ENCODE measurements at regions not wholly inside any gene's neighbourhood (a gene's known extent, or its start where the extent isn't known, plus 50 kb on each side); places are given as distances from the start of the nearest gene placed in this dataset.

DNA sequence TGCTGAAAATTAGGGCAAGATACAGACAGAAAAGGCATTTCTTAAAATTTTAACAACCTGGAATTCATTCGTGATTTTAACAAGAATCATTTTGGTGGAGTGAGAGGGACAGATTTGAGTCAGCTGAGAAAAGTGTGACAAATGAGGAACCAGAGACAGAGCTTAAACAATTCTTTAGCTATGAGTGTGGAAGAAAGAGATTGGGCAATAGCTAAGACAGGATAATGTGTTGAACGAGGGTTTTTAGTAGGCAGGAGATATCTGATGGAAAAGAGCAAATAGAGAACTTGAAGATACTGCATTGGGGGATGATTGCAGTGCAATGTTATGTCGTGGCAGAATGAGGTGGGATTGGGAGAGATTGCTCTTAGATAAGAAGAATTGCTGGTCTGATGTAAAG, 164.2 kb upstream of the SPRY1 start:
- intact Hi-C loops (cut with micrococcal nuclease) (no loop called here), in situ Hi-C loops (cut with MboI; ENCODE audit: low sequenced_read_pairs) (no loop called here), dilution Hi-C loops (cut with HindIII; ENCODE audit: low sequenced_read_pairs, unreplicated experiment) (no loop called here)
- Histone ChIP-seq H4K8ac (ENCODE audit: low read depth in 2 of 2, low read length in 2 of 2) (peak overlapping the region in 1 of 2 experiments; percentile 17; a peak in 1 of 4 replicates), H3K36me3 (ENCODE audit: control insufficient read depth, insufficient read depth, low read length) (no peaks in the 10 kb centered on the region), H4K20me1 (ENCODE audit: insufficient read depth, low read length) (no peaks in the 10 kb centered on the region), H3K4me1 (ENCODE audit: control insufficient read depth, insufficient read depth, low read length) (peaks cover 15% of the 10 kb centered on the region), H3K27me3 (ENCODE audit: control insufficient read depth, insufficient read depth, low read length) (no peaks in the 10 kb centered on the region), H3K79me1 (ENCODE audit: low read depth in 1 of 2, low read length in 2 of 2) (0 out of 4 replicates have a peak, but pooled peaks cover 0 to 4% of the 10 kb centered on the region in 2 experiments), H3K4me3 (ENCODE audit: insufficient read depth, low read depth, low read length) (no peak overlapping the region), H3K9me1 (ENCODE audit: insufficient read depth, low read length) (no peaks in the 10 kb centered on the region), H2AK9ac (replicated peaks; ENCODE audit: low read depth, low read length, poor library complexity) (no peak overlapping the region), H3K27ac (ENCODE audit: insufficient read depth, low read length) (no peak overlapping the region), H2AFZ (replicated peaks; ENCODE audit: low read length, poor library complexity) (no peak overlapping the region), H2BK120ac (ENCODE audit: low read depth, low read length) (peak overlapping the region; percentile 70), H2AK5ac (ENCODE audit: low read depth, low read length) (no peak overlapping the region), H3K4ac (ENCODE audit: low read depth, low read length) (no peak overlapping the region; the same call in 1 of the 2 replicates), H3K23ac (ENCODE audit: low read depth, low read length) (peak overlapping the region; percentile 63; the same call in 1 of the 2 replicates), H4K5ac (ENCODE audit: low read depth, low read length) (no peak overlapping the region), H3K18ac (ENCODE audit: low read depth, low read length) (peak overlapping the region; percentile 75; the same call in 1 of the 2 replicates), H3K4me2 (ENCODE audit: low read depth, low read length) (peak overlapping the region; percentile 80; the same call in 1 of the 2 replicates), H2BK5ac (ENCODE audit: low read depth, low read length, poor library complexity, severe bottlenecking) (peak overlapping the region; percentile 70), H4K91ac (ENCODE audit: insufficient read depth, low read depth, low read length) (0 out of 2 replicates have a peak overlapping the region, but pooled peaks have one; percentile 0), H3K9ac (ENCODE audit: low read depth, low read length) (no peak overlapping the region), H3K14ac (replicated peaks; ENCODE audit: low read depth, low read length) (peak overlapping the region; percentile 73; the same call in 1 of the 2 replicates), H3K9me3 (ENCODE audit: control insufficient read depth, insufficient read depth, low read length) (no peaks in the 10 kb centered on the region), H2BK15ac (ENCODE audit: low read depth, low read length) (no peak overlapping the region), H3K56ac (ENCODE audit: extremely low read depth, insufficient read depth, low read length) (no peak overlapping the region), H2BK20ac (ENCODE audit: low read depth, low read length) (peak overlapping the region; percentile 79; the same call in 1 of the 2 replicates)
- DNase-seq: peak; percentile 69
- no TSS peak for BruUV-seq (replicated peaks)
- ATAC-seq (ENCODE audit: low read depth): peak; percentile 64
- CTCF ChIA-PET: no interaction called here
- 0% methylated on average over 1 of the region's 3 CpGs; no CpG with 5 or more reads in 1 of the 2 experiments for WGBS, 2 experiments (ENCODE audit: extremely low coverage in 2 of 2, insufficient read length in 1 of 2)
- TF ChIP-seq CEBPB (IDR thresholded peaks at IDR 0.05; ENCODE audit: low read depth, low read length) (peak; percentile 96), ELK1 (IDR thresholded peaks at IDR 0.05; ENCODE audit: borderline replicate concordance, low read depth, low read length) (no peak)
- POLR2A ChIA-PET (ENCODE audit: unreplicated experiment): no interaction called here
